ENCODE measurements at regions not wholly inside any gene's neighbourhood (a gene's known extent, or its start where the extent isn't known, plus 50 kb on each side); places are given as distances from the start of the nearest gene placed in this dataset.

GRCh38 chr7:53812135-53812534 is 730.0 kb upstream of the VSTM2A start:
- H3K4me2 ChIP-seq = no peak overlapping the region
- H3K9ac ChIP-seq = no peak overlapping the region
- H2AFZ ChIP-seq (ENCODE audit: low read depth) = no peak overlapping the region
- H3K27me3 ChIP-seq (ENCODE audit: insufficient read depth, low read depth) = no peaks in the 10 kb centered on the region
- no peaks in the 10 kb centered on the region for H4K20me1 ChIP-seq (ENCODE audit: insufficient read depth)
- H3K79me2 ChIP-seq (ENCODE audit: insufficient read depth, low read depth) = no peaks in the 10 kb centered on the region
- TF ChIP-seq, protein P1, sequence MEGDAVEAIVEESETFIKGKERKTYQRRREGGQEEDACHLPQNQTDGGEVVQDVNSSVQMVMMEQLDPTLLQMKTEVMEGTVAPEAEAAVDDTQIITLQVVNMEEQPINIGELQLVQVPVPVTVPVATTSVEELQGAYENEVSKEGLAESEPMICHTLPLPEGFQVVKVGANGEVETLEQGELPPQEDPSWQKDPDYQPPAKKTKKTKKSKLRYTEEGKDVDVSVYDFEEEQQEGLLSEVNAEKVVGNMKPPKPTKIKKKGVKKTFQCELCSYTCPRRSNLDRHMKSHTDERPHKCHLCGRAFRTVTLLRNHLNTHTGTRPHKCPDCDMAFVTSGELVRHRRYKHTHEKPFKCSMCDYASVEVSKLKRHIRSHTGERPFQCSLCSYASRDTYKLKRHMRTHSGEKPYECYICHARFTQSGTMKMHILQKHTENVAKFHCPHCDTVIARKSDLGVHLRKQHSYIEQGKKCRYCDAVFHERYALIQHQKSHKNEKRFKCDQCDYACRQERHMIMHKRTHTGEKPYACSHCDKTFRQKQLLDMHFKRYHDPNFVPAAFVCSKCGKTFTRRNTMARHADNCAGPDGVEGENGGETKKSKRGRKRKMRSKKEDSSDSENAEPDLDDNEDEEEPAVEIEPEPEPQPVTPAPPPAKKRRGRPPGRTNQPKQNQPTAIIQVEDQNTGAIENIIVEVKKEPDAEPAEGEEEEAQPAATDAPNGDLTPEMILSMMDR (conservative IDR thresholded peaks at IDR 0.05; ENCODE audit: low read depth, low read length) = no peak
- no peaks in the 10 kb centered on the region for H3K4me1 ChIP-seq (ENCODE audit: low read depth, poor library complexity, severe bottlenecking)
- no peak overlapping the region for H3K4me3 ChIP-seq (IDR thresholded peaks at IDR 0.05; ENCODE audit: insufficient read depth, low read depth, low read length)
- no peaks in the 10 kb centered on the region for H3K36me3 ChIP-seq (ENCODE audit: insufficient read depth)
- H3K27ac ChIP-seq = no peak overlapping the region

- no peaks in the 10 kb centered on the region for H4K20me1 ChIP-seq (ENCODE audit: insufficient read depth)
- TF ChIP-seq, protein P1 (conservative IDR thresholded peaks at IDR 0.05; ENCODE audit: low read depth, low read length) = no peak
- H3K27me3 ChIP-seq (ENCODE audit: insufficient read depth, low read depth) = no peaks in the 10 kb centered on the region
- no peak overlapping the region for H3K4me2 ChIP-seq
- H3K36me3 ChIP-seq (ENCODE audit: insufficient read depth) = no peaks in the 10 kb centered on the region
- no peak overlapping the region for H3K4me3 ChIP-seq (IDR thresholded peaks at IDR 0.05; ENCODE audit: insufficient read depth, low read depth, low read length)
- no peak overlapping the region for H2AFZ ChIP-seq (ENCODE audit: low read depth)
- no peaks in the 10 kb centered on the region for H3K79me2 ChIP-seq (ENCODE audit: insufficient read depth, low read depth)
- H3K9ac ChIP-seq = no peak overlapping the region
- H3K27ac ChIP-seq = no peak overlapping the region
- no peaks in the 10 kb centered on the region for H3K4me1 ChIP-seq (ENCODE audit: low read depth, poor library complexity, severe bottlenecking)
These were observed 706.9 kb upstream of the VSTM2A start for GRCh38 chr7:53835301-53835700.

GRCh38 chr7:53877688-53878087 is 664.5 kb upstream of the VSTM2A start:
- Histone ChIP-seq H3K79me2 (ENCODE audit: insufficient read depth, low read depth) (no peaks in the 10 kb centered on the region), H2AFZ (ENCODE audit: low read depth) (no peak overlapping the region), H3K27me3 (ENCODE audit: insufficient read depth, low read depth) (no peaks in the 10 kb centered on the region), H3K4me3 (IDR thresholded peaks at IDR 0.05; ENCODE audit: insufficient read depth, low read depth, low read length) (no peak overlapping the region), H4K20me1 (ENCODE audit: insufficient read depth) (no peaks in the 10 kb centered on the region), H3K36me3 (ENCODE audit: insufficient read depth) (no peaks in the 10 kb centered on the region), H3K4me2 (no peak overlapping the region), H3K9ac (no peak overlapping the region), H3K4me1 (ENCODE audit: low read depth, poor library complexity, severe bottlenecking) (no peaks in the 10 kb centered on the region), H3K27ac (no peak overlapping the region)
- TF ChIP-seq, protein P1 (conservative IDR thresholded peaks at IDR 0.05; ENCODE audit: low read depth, low read length) = no peak

DNA sequence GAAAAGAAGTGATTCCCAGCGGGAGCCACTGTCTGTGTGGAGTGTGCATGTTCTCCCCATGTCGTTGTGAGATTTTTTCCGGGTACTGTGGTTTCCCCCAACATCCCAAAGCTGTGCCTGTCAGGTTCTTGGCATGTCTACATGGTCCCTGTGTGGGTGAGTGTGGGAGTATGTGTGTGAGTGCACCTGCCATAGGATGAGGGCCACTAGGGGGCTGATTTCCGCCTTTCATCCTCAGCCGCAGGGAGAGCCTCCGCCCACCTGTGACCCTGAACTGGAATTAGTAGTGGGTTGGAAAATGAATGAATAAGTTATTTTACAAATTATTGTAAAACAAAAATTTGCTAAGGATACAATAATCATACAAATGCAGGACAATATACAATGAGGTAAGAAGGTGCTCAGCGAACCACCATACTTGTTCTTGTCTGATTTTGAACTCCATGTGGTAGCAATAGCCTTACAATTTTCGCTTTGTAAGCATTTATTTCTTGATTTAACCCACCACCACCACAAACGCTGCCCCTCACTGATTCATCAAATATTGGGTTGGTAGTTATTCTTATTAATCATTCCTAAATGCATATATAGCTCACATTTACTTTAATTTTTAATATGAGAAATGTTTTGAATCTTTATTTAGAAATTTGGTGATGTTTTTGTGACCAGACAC is 641.2 kb upstream of the VSTM2A start:
- Histone ChIP-seq H3K36me3 (ENCODE audit: insufficient read depth) (no peaks in the 10 kb centered on the region), H3K4me2 (no peak overlapping the region), H3K27ac (no peak overlapping the region), H3K27me3 (ENCODE audit: insufficient read depth, low read depth) (no peaks in the 10 kb centered on the region), H3K79me2 (ENCODE audit: insufficient read depth, low read depth) (no peaks in the 10 kb centered on the region), H3K4me1 (ENCODE audit: low read depth, poor library complexity, severe bottlenecking) (no peaks in the 10 kb centered on the region), H4K20me1 (ENCODE audit: insufficient read depth) (no peaks in the 10 kb centered on the region), H3K9ac (no peak overlapping the region), H3K4me3 (IDR thresholded peaks at IDR 0.05; ENCODE audit: insufficient read depth, low read depth, low read length) (no peak overlapping the region), H2AFZ (ENCODE audit: low read depth) (no peak overlapping the region)
- TF ChIP-seq, protein P1 (conservative IDR thresholded peaks at IDR 0.05; ENCODE audit: low read depth, low read length) = no peak

Measured in KMS-11 (cell line).